ENCODE measurements at regions not wholly inside any gene's neighbourhood (a gene's known extent, or its start where the extent isn't known, plus 50 kb on each side); places are given as distances from the start of the nearest gene placed in this dataset.
A peak's percentile ranks its signal among the peaks of the same experiment; 100 is the strongest.

DNA sequence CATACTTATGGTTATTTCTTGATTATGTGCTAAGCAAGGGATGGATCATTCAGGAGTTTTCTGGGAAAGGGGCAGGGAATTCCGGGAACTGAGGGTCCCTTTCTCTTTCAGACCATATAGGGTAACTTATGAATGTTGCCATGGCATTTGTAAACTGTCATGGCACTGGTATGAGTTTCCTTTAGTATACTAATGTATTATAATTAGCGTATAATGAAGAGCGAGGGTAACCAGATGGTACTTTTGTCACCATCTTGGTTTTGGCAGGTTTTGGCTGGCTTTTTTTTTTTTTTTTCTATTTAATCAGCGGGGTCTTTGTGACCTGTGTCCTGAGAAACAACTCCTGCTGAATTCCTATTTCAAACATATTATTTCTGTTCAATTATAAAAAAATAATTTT is 237.6 kb upstream of the PTER start:
- H2AFZ ChIP-seq (ENCODE audit: low read length): no peak overlapping the region
- H3K4me1 ChIP-seq (replicated peaks in 1 of 4; ENCODE audit: control insufficient read depth in 3 of 4, insufficient read depth in 4 of 4, low read length in 3 of 4): peaks cover 5 to 17% (median 13%) of the 10 kb centered on the region in 4 experiments; a peak in 5 of 7 replicates
- H2BK15ac ChIP-seq (ENCODE audit: low read length): no peak overlapping the region
- no peak overlapping the region for H3K4me3 ChIP-seq (ENCODE audit: extremely low read depth in 1 of 4, insufficient read depth in 2 of 4, low read depth in 3 of 4, low read length in 4 of 4)
- H3K9ac ChIP-seq (replicated peaks in 1 of 4; ENCODE audit: extremely low read depth in 1 of 4, low read depth in 3 of 4, low read length in 3 of 4): no peak overlapping the region
- no peak overlapping the region for H2BK5ac ChIP-seq (ENCODE audit: low read depth, low read length)
- H3K23me2 ChIP-seq (ENCODE audit: low read depth, low read length): no peaks in the 10 kb centered on the region
- no peak overlapping the region for H3K4ac ChIP-seq (replicated peaks; ENCODE audit: insufficient read length, low read depth, low read length)
- no peak overlapping the region for H3K14ac ChIP-seq (ENCODE audit: insufficient read length)
- H3K56ac ChIP-seq (replicated peaks; ENCODE audit: insufficient read length, low read depth, low read length): no peak overlapping the region
- H3K27me3 ChIP-seq (replicated peaks in 1 of 4; ENCODE audit: control insufficient read depth in 3 of 4, extremely low read depth in 1 of 4, insufficient read depth in 3 of 4, low read length in 3 of 4): no peaks in the 10 kb centered on the region
- no peak overlapping the region for H3K18ac ChIP-seq (ENCODE audit: extremely low read depth, low read length)
- H3K9me3 ChIP-seq (ENCODE audit: insufficient read depth in 2 of 2, low read depth in 1 of 2, low read length in 1 of 2): no peaks in the 10 kb centered on the region
- no peak overlapping the region for H4K91ac ChIP-seq (replicated peaks; ENCODE audit: insufficient read length, low read length)
- H3K79me1 ChIP-seq (ENCODE audit: low read depth, low read length): no peaks in the 10 kb centered on the region
- H4K8ac ChIP-seq (ENCODE audit: extremely low read depth, insufficient read depth, low read length): no peak overlapping the region
- H2BK12ac ChIP-seq (ENCODE audit: low read depth, low read length): 0 out of 2 replicates have a peak overlapping the region, but pooled peaks have one; percentile 33
- POLR2A ChIA-PET (ENCODE audit: partially characterized antibody): no interaction called here
- FAIRE-seq: no peak
- no peak overlapping the region for H2BK120ac ChIP-seq (replicated peaks; ENCODE audit: low read depth, low read length)
- H2BK20ac ChIP-seq (ENCODE audit: low read length): no peak overlapping the region
- CTCF ChIA-PET (ENCODE audit: partially characterized antibody): no interaction called here
- no peaks in the 10 kb centered on the region for H4K20me1 ChIP-seq (replicated peaks in 1 of 2; ENCODE audit: control insufficient read depth in 1 of 2, insufficient read depth in 2 of 2, low read length in 2 of 2)
- 90% methylated on average over 4 of the region's 4 CpGs; no CpG with 5 or more reads in 1 of the 2 experiments for WGBS, 2 experiments (ENCODE audit: extremely low coverage in 1 of 2, insufficient coverage in 1 of 2, insufficient read length in 1 of 2, insufficient replicate concordance in 2 of 2, low coverage in 1 of 2, low lambda C conversion rate in 2 of 2, missing lambda C conversion rate in 1 of 2)
- no peak overlapping the region for H4K5ac ChIP-seq (ENCODE audit: insufficient read length, low read depth, low read length)
- no peak overlapping the region for H3K4me2 ChIP-seq (ENCODE audit: insufficient read depth in 1 of 2, low read depth in 2 of 2, low read length in 2 of 2)
- H3K27ac ChIP-seq (ENCODE audit: low read depth, low read length): no peak overlapping the region
- DNase-seq (ENCODE audit: low read depth in 1 of 2, low spot score in 2 of 2): no peak
- peaks cover 0 to 5% (median under 1%) of the 10 kb centered on the region in 4 experiments; a peak in 2 of 8 replicates for H3K36me3 ChIP-seq (ENCODE audit: control insufficient read depth in 2 of 4, insufficient read depth in 4 of 4, low read length in 3 of 4)
- H3K79me2 ChIP-seq (ENCODE audit: control insufficient read depth in 1 of 2, insufficient read depth in 2 of 2, low read length in 2 of 2): no peaks in the 10 kb centered on the region
- H2AK5ac ChIP-seq (ENCODE audit: low read depth, low read length): no peak overlapping the region
- H3K23ac ChIP-seq (ENCODE audit: insufficient read length): no peak overlapping the region
- TF ChIP-seq, protein P1, sequence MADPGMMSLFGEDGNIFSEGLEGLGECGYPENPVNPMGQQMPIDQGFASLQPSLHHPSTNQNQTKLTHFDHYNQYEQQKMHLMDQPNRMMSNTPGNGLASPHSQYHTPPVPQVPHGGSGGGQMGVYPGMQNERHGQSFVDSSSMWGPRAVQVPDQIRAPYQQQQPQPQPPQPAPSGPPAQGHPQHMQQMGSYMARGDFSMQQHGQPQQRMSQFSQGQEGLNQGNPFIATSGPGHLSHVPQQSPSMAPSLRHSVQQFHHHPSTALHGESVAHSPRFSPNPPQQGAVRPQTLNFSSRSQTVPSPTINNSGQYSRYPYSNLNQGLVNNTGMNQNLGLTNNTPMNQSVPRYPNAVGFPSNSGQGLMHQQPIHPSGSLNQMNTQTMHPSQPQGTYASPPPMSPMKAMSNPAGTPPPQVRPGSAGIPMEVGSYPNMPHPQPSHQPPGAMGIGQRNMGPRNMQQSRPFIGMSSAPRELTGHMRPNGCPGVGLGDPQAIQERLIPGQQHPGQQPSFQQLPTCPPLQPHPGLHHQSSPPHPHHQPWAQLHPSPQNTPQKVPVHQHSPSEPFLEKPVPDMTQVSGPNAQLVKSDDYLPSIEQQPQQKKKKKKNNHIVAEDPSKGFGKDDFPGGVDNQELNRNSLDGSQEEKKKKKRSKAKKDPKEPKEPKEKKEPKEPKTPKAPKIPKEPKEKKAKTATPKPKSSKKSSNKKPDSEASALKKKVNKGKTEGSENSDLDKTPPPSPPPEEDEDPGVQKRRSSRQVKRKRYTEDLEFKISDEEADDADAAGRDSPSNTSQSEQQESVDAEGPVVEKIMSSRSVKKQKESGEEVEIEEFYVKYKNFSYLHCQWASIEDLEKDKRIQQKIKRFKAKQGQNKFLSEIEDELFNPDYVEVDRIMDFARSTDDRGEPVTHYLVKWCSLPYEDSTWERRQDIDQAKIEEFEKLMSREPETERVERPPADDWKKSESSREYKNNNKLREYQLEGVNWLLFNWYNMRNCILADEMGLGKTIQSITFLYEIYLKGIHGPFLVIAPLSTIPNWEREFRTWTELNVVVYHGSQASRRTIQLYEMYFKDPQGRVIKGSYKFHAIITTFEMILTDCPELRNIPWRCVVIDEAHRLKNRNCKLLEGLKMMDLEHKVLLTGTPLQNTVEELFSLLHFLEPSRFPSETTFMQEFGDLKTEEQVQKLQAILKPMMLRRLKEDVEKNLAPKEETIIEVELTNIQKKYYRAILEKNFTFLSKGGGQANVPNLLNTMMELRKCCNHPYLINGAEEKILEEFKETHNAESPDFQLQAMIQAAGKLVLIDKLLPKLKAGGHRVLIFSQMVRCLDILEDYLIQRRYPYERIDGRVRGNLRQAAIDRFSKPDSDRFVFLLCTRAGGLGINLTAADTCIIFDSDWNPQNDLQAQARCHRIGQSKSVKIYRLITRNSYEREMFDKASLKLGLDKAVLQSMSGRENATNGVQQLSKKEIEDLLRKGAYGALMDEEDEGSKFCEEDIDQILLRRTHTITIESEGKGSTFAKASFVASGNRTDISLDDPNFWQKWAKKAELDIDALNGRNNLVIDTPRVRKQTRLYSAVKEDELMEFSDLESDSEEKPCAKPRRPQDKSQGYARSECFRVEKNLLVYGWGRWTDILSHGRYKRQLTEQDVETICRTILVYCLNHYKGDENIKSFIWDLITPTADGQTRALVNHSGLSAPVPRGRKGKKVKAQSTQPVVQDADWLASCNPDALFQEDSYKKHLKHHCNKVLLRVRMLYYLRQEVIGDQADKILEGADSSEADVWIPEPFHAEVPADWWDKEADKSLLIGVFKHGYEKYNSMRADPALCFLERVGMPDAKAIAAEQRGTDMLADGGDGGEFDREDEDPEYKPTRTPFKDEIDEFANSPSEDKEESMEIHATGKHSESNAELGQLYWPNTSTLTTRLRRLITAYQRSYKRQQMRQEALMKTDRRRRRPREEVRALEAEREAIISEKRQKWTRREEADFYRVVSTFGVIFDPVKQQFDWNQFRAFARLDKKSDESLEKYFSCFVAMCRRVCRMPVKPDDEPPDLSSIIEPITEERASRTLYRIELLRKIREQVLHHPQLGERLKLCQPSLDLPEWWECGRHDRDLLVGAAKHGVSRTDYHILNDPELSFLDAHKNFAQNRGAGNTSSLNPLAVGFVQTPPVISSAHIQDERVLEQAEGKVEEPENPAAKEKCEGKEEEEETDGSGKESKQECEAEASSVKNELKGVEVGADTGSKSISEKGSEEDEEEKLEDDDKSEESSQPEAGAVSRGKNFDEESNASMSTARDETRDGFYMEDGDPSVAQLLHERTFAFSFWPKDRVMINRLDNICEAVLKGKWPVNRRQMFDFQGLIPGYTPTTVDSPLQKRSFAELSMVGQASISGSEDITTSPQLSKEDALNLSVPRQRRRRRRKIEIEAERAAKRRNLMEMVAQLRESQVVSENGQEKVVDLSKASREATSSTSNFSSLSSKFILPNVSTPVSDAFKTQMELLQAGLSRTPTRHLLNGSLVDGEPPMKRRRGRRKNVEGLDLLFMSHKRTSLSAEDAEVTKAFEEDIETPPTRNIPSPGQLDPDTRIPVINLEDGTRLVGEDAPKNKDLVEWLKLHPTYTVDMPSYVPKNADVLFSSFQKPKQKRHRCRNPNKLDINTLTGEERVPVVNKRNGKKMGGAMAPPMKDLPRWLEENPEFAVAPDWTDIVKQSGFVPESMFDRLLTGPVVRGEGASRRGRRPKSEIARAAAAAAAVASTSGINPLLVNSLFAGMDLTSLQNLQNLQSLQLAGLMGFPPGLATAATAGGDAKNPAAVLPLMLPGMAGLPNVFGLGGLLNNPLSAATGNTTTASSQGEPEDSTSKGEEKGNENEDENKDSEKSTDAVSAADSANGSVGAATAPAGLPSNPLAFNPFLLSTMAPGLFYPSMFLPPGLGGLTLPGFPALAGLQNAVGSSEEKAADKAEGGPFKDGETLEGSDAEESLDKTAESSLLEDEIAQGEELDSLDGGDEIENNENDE (IDR thresholded peaks at IDR 0.05; ENCODE audit: insufficient replicate concordance, low read length): no peak
